RWPE2 (cell line): ENCODE measurements at regions not wholly inside any gene's neighbourhood (a gene's known extent, or its start where the extent isn't known, plus 50 kb on each side); places are given as distances from the start of the nearest gene placed in this dataset.

ENCODE experiments used
- ATAC-seq: fragments of 200-7000 bp; cut with Tn5 transposase; 3 replicates; pipeline ENCODE4 v1.9.1; 2021; ENCODE audit warnings: low read depth
- DNase-seq: peaks from one replicate; pipeline ENCODE4 v3.0.0-alpha.2; 2020; ENCODE audit warnings: low spot score
- H3K27ac ChIP-seq: fragments of 450-650 bp; 2 replicates; pipeline ENCODE4 v1.5.1; 2017; ENCODE audit warnings: mild to moderate bottlenecking; ENCODE audit not compliant: poor library complexity, severe bottlenecking
- H3K27me3 ChIP-seq: fragments of 250-450 bp; sonication (Bioruptor Pico); 2 replicates; pipeline ENCODE4 v1.5.1; 2021; ENCODE audit warnings: mild to moderate bottlenecking, moderate library complexity; ENCODE audit not compliant: insufficient read depth, poor library complexity, severe bottlenecking
- H3K36me3 ChIP-seq: fragments of 250-450 bp; sonication (Bioruptor Pico); 2 replicates; pipeline ENCODE4 v1.5.1; 2020; ENCODE audit warnings: low read depth, mild to moderate bottlenecking, moderate library complexity
- H3K4me1 ChIP-seq: fragments of 250-450 bp; sonication (Bioruptor Pico); 2 replicates; pipeline ENCODE4 v1.5.1; 2021; ENCODE audit warnings: mild to moderate bottlenecking, moderate library complexity; ENCODE audit not compliant: insufficient read depth, poor library complexity, severe bottlenecking
- H3K4me3 ChIP-seq: fragments of 250-450 bp; sonication (Bioruptor Pico); 2 replicates; pipeline ENCODE4 v1.5.1; 2021; ENCODE audit warnings: mild to moderate bottlenecking, moderate library complexity; ENCODE audit not compliant: severe bottlenecking
- H3K9me3 ChIP-seq: fragments of 250-450 bp; sonication (Bioruptor Pico); 2 replicates; pipeline ENCODE4 v1.5.1; 2021; ENCODE audit warnings: mild to moderate bottlenecking, moderate library complexity; ENCODE audit not compliant: severe bottlenecking
- TF ChIP-seq, protein P1 (sequence below): fragments of 450-650 bp; IDR thresholded peaks from one replicate; pipeline ENCODE4 v1.5.1; 2017; ENCODE audit warnings: mild to moderate bottlenecking, moderate library complexity; ENCODE audit not compliant: poor library complexity, severe bottlenecking

DNA sequence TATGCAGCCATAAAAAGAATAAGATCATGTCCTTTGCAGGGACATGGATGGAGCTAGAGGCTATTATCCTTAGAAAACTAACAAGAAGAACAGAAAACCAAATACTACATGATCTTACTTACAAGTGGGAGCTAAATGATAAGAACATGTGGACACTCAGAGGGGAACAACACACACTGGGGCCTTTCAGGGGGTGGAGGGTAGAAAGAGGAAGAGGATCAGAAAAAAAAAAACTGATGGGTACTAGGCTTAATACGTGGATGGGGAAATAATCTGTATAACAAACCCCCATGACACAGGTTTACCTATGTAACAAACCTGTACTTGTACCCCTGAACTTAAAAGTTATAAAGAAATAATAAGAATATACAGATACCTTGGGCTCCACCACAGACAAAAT is 514.2 kb downstream of the ARL4A start:
- Histone ChIP-seq H3K27ac (no peak overlapping the region), H3K27me3 (no peaks in the 10 kb centered on the region), H3K4me1 (no peaks in the 10 kb centered on the region), H3K9me3 (no peaks in the 10 kb centered on the region), H3K36me3 (no peaks in the 10 kb centered on the region), H3K4me3 (no peak overlapping the region)
- no peak for DNase-seq
- ATAC-seq, result no peak
- TF ChIP-seq, protein P1, sequence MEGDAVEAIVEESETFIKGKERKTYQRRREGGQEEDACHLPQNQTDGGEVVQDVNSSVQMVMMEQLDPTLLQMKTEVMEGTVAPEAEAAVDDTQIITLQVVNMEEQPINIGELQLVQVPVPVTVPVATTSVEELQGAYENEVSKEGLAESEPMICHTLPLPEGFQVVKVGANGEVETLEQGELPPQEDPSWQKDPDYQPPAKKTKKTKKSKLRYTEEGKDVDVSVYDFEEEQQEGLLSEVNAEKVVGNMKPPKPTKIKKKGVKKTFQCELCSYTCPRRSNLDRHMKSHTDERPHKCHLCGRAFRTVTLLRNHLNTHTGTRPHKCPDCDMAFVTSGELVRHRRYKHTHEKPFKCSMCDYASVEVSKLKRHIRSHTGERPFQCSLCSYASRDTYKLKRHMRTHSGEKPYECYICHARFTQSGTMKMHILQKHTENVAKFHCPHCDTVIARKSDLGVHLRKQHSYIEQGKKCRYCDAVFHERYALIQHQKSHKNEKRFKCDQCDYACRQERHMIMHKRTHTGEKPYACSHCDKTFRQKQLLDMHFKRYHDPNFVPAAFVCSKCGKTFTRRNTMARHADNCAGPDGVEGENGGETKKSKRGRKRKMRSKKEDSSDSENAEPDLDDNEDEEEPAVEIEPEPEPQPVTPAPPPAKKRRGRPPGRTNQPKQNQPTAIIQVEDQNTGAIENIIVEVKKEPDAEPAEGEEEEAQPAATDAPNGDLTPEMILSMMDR, result no peak

DNA sequence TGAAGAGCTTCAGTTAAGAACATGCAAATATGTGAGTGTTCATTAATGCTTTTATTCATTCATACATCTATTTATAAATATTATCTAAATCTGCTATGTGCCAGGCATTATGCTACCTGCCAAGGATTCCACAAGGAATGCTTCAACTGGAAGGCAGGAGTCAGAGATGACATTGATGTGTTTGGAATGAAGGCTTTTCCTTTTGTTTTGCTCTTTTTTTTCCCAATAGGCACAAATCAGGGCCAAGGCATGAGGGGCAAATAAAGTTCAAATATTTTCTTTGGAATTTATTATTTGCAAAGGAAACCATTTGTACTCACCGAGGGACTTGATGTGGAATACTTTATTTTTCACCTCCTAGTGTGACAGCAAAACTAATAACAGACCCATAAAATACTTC is 530.3 kb downstream of the ARL4A start:
- DNase-seq (no peak), ATAC-seq (no peak)
- Histone ChIP-seq H3K36me3 (no peaks in the 10 kb centered on the region), H3K27ac (no peak overlapping the region), H3K4me1 (no peaks in the 10 kb centered on the region), H3K9me3 (no peaks in the 10 kb centered on the region), H3K4me3 (no peak overlapping the region), H3K27me3 (no peaks in the 10 kb centered on the region)
- TF ChIP-seq, protein P1, result no peak

DNA sequence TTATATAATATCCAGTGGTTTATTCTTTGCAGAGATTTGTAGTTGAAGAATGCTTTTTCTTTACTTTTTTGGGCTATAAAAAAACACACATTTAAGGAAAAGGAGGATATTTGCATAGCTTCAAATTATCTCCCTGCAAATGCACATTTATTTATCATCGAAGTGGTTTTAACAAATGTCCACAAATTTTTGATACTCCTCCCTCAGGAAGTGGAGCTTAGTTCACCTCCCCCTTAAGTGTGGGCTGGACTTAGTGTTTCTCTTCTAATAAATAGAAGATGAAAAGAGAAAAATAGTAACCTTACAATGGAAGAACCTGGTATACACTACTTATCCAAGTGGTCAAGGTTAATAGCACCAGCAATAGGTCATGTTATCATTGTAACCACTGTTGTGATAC is 537.6 kb downstream of the ARL4A start:
- Histone ChIP-seq H3K4me3 (no peak overlapping the region), H3K9me3 (no peaks in the 10 kb centered on the region), H3K27ac (no peak overlapping the region), H3K4me1 (no peaks in the 10 kb centered on the region), H3K36me3 (no peaks in the 10 kb centered on the region), H3K27me3 (no peaks in the 10 kb centered on the region)
- ATAC-seq (no peak), DNase-seq (no peak)
- TF ChIP-seq, protein P1, result no peak

DNA sequence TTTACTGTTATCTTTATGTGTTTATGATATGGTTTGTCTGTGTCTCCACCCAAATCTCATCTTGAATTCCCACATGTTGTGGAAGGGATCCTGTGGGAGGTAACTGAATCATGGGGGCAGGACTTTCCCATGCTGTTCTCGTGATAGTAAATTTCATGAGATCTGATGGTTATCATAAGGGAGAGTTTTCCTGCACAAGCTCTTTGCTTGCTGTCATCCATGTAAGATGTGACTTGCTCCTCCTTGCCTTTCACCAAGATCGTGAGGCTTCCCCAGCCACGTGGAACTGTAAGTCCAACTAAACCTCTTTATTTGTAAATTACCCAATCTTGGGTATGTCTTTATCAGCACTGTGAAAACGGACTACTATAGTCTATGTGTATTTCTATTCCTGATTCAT is 539.0 kb downstream of the ARL4A start:
- Histone ChIP-seq H3K27me3 (no peaks in the 10 kb centered on the region), H3K4me1 (no peaks in the 10 kb centered on the region), H3K9me3 (no peaks in the 10 kb centered on the region), H3K27ac (no peak overlapping the region), H3K36me3 (no peaks in the 10 kb centered on the region), H3K4me3 (no peak overlapping the region)
- TF ChIP-seq, protein P1, result no peak
- ATAC-seq (no peak), DNase-seq (no peak)

DNA sequence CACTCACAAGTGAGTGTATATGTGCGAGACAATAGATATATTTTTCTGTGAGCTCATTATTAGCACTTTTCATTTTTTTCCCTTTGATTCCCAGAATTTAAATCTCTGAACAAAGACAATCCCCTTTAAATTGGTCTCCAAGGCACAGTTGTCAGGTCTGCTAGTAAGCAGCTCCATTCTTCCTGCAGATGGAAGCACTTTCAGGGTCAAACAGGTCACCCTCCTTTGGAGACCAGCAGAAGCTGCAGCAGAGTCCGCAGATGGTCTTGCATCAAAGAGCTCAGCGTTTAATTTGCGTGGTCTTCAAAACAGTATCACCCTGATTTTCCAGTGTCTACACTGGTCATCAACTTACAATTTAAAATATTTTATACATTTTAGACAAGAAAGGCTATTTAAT is 543.8 kb downstream of the ARL4A start:
- no peak overlapping the region for H3K27ac ChIP-seq
- TF ChIP-seq, protein P1, result no peak
- H3K4me1 ChIP-seq, result no peaks in the 10 kb centered on the region
- no peaks in the 10 kb centered on the region for H3K9me3 ChIP-seq
- ATAC-seq (no peak), DNase-seq (no peak)
- no peaks in the 10 kb centered on the region for H3K27me3 ChIP-seq
- H3K36me3 ChIP-seq, result no peaks in the 10 kb centered on the region
- no peak overlapping the region for H3K4me3 ChIP-seq
